Right hindlimb (tissue), 1 donor: ENCODE measurements at regions not wholly inside any gene's neighbourhood (a gene's known extent, or its start where the extent isn't known, plus 50 kb on each side); places are given as distances from the start of the nearest gene placed in this dataset.
"Not testable (repeated sequence)": the region's sequence is repeated elsewhere in the genome, so short reads cannot be mapped to it uniquely, and the experiment has no call there.

Experiments used
- DNase-seq: peaks from one replicate; pipeline ENCODE4 v3.0.0-alpha.2; 2018

DNA sequence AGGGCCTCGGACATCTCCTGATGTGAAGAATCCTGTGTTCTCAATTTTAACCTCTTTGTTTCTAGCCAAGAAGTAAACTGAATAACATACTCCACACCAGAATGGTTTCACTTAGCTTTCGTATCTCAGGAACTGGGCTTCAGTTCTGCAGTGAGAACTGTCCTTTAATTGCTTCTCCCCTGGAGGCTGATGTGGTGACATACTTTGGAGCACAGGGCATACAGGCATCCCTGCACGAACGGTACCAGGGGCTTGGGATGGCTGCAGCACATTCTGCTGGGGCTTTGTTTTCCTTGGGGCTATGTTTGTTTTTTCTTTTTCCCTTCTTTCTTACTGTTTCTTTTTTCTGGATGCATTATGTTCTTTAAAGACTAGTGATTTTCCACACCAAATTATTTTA is 230.5 kb downstream of the TM9SF2 start:
- DNase-seq = no peak

GRCh38 chr13:99730403-99730802 is 229.1 kb downstream of the TM9SF2 start:
- no peak for DNase-seq

GRCh38 chr13:99729745-99730144 is 228.5 kb downstream of the TM9SF2 start:
- DNase-seq = no peak

DNA sequence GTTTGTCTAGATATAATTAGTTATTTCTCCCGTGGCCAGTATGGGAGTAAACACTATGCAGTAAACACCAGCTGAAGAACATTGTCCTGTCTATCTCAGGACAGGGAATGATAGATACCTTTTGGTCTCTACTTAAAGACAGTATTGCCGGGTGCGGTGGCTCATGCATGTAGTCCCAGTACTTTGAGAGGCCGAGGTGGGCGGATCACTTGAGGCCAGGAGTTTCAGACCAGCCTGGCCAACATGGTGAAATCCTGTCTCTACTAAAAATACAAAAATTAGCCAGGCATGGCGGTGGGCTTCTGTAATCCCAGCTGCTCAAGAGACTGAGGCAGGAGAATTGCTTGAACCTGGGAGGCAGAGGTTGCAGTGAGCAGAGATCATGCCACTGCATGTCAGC is 226.4 kb downstream of the TM9SF2 start:
- not testable (repeated sequence) for DNase-seq

GRCh38 chr13:99726282-99726894 is 225.1 kb downstream of the TM9SF2 start:
- no peak for DNase-seq

- DNase-seq = no peak
Measured at GRCh38 chr13:99725644-99726043, 224.4 kb downstream of the TM9SF2 start.

- DNase-seq = no peak
Measured at GRCh38 chr13:99724633-99725517, 223.6 kb downstream of the TM9SF2 start.

DNA sequence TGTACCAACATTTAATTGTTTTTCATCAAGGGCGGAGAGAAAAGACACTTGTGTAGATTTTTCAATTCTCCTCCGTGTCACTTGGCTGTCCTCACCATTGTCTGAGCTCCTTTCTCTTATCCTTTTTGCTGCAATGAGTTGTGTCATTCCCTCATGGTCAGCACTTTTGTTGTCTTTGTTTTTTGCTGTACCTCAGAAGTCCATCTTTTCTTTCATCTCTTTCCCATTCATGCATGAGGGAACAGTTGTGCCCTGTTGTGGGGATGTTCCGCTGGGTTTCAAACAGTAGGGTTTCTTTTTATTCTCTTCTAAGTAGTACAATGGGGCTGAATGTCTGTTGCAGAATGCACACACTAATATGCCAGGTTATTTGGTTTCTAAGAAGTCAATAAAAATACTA is 222.6 kb downstream of the TM9SF2 start:
- DNase-seq = no peak

DNA sequence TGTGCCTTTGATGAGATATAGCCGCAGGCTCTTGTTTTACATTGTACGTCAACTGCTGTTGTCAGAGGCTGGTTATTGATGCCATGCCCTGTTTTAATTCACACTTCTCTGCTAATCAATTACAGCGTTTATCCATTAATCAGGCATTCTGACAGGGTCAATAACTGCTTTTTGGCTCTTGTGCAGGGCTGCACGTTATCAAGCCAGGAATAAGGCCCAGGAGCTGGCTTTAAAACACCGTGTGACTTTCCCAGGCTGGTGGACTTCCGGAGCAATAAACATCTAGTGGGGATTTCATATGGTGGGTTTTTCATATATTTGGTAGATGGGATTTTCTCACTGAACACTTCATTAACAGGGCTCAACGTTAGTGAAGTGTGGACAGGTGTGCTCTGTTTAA is 221.7 kb downstream of the TM9SF2 start:
- no peak for DNase-seq

- DNase-seq = no peak
Measured at GRCh38 chr13:99722338-99722818, 221.1 kb downstream of the TM9SF2 start.

GRCh38 chr13:99721606-99722337 is 220.5 kb downstream of the TM9SF2 start:
- no peak for DNase-seq

GRCh38 chr13:99717959-99718674 is 216.8 kb downstream of the TM9SF2 start:
- DNase-seq = no peak

DNA sequence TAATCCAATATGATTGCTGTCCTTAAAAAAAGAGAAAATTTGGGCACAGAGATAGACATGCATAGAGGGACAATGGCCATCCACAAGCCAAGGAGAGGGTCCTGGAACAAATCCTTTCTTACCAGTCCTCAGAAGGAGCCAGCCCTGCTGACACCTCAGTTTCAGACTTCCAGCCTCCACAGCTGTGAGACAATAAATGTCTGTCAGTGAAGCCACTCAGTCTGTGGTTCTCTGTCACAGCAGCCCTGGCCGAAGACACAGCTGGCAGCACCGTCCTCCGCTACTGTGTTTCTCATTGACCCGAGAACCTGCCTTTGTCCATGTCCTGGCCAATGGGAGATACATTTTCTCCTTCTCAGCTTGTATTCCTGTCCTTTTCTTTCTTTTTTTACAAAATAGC is 207.9 kb downstream of the TM9SF2 start:
- no peak for DNase-seq

DNA sequence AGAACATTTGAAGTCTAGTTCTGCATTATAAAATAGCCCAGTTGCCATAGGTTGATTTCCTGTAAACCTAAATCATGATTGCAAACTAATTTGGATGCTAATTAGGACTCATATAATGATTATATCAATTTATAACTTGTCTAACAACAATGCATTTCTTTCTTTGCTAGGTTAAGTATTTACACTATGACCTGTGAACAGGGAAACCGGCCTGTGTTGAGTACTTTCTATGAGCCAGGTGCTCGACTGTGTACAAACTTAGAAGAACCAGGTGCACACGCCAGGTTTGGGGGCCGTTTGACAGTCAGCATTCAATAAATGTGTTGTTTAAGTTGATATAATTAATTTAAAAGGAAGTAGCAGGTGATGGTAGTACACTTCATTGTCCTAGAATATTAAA is 203.1 kb downstream of the TM9SF2 start:
- no peak for DNase-seq

DNA sequence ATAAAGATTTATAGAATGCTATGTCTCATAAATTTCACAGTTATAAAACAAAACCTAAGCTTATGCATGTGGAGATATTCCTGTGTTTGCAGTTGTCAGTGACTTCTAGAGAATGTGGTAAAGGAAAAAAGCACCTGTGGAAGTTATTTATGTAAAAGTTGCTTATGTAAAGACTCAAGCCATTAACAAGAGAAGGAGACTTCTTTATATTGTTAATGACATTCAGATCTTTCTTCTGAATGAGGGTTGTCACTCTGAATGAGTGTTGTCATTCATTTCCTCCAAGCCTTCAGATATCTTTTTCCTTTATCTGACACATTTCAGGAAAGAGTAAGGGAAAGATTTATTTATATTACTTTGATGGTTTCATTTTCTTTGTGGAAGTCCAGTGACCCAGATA is 202.6 kb downstream of the TM9SF2 start:
- no peak for DNase-seq

DNA sequence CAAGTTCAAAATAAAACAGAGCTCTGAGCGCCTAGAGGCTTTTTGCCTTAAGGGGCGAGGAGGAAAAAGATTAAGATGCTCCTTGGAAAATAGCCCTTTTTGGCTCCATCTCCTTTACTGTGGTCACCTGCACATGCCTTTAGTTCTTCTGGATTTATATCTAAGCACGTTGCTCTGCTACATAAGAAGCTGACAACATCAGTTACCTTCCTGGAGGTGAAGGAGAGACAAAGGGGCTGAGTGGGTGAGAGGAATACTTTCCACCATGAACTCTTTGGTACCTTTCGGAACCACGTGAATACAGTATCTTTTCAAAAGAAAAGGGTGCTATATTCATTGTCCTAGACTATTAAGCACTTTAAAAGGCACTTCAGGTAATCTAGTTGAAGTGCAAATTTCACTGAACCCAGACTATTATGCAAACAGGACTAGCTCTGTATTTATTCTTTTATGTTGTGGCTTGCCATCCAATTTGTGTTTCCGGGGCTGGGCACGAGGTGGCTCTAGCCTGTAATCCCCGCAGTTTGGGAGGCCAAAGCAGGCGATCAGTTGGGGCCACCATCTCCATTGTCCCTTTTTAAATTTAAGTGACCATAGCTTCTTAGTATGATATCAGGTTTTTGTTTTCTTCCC is 201.5 kb downstream of the TM9SF2 start:
- DNase-seq = no peak

DNA sequence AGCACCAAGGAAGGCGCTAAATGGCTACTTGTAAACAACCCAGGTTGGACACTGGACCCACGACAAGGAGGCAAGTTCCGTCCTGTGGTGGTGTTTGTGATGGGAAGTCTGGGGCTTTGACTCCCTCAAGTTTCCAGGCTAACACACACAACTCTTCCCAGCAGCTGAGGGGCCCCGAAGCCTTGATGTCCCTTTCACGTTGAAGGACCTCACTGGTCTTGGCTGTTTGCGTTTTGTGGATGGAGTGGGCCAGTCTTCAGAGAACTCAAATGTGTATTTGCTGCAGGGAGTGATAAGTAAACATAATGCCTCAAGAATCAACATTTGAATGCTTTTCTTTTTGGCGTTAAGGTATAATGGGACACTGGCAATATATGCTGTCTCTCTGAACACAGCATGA is 199.2 kb downstream of the TM9SF2 start:
- DNase-seq = no peak

DNA sequence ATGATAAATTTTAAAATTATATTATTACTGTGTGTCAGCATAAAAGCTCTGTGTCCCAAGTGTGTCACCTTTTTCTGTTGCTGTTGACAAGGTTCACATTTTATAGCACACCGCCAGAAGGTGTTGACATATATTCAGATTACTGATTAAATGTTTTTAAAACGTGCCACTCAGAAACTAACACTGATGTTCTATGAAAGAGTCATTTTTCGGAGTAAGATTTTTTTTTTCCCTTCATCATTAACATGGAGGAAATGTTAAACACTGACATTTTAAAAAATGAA is 197.5 kb downstream of the TM9SF2 start:
- no peak for DNase-seq

GRCh38 chr13:99698010-99698815 is 196.9 kb downstream of the TM9SF2 start:
- DNase-seq = no peak

- no peak for DNase-seq
Measured at GRCh38 chr13:99695857-99696256, 194.6 kb downstream of the TM9SF2 start.

DNA sequence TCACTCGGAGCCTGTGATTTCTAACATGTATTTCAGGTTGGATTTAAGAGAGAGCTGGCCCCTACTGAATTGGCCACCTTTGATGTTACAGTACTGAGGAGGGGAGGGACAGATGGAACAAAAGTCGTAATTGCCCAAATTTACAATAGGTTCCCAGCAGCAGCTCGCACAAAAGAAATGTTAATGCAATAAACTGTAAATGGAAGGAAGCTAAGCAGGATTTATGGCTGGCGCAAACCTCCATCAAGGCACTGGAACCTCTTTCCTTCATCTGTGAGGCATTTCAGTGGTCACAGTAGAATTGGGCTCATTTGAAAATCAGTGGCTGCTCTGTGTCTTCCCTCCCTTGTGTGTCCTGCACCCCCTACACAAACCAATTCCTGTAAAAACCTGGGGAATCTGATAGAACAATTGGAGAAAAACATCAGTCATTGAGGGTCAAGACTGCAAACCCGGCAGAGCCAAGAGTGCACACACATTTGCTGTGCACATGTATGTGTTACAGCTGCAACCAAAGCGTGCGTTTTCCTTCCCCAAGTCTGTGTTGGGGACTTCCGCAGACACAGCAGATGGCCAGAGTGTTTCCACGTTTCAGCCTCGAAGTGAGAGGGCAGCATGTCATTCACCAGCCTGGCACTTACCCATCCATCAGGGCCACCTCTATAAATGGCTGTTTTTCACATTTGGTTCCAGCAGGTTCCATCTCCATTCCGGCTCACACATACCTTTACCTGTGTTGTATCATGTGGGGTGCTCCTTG is 192.8 kb downstream of the TM9SF2 start:
- no peak for DNase-seq
